GM18951 (cell line): ENCODE measurements at regions not wholly inside any gene's neighbourhood (a gene's known extent, or its start where the extent isn't known, plus 50 kb on each side); places are given as distances from the start of the nearest gene placed in this dataset.
"Not testable (repeated sequence)": the region's sequence is repeated elsewhere in the genome, so short reads cannot be mapped to it uniquely, and the experiment has no call there.

Source experiments
- POLR2A ChIP-seq: IDR thresholded peaks from 4 replicates; pipeline ENCODE4 v1.6.1; 2011; ENCODE audit warnings: mild to moderate bottlenecking; ENCODE audit not compliant: insufficient read length, insufficient read depth; ENCODE audit errors: extremely low read depth
- in situ Hi-C: fragments of 300-500 bp; cut with MboI; formaldehyde crosslinking; loops from one replicate; pipeline ENCODE4 v1.12.0; 2022; ENCODE audit warnings: low sequenced_read_pairs, mixed read lengths, inconsistent platforms; ENCODE audit not compliant: unreplicated experiment

DNA sequence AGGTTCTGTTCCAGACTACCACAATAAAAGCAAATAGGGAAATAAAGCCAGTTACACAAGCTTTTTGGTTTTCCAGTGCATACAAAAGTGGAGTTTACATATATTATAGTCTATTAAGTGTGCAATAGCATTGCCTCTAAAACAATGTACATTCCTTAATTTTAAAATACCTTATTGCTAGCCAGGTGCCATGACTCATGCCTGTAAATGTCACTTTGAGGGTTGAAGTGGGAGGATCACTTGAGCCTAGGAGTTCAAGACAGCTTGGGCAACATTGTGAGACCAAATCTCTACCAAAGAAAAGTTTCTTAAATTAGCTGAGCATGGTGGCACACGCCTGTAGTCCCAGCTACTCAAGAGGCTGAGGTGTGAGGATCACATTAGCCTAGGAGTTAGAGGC is 52.9 kb upstream of the IMP4 start:
- in situ Hi-C loops = no loop called here
- no peak for TF ChIP-seq POLR2A

DNA sequence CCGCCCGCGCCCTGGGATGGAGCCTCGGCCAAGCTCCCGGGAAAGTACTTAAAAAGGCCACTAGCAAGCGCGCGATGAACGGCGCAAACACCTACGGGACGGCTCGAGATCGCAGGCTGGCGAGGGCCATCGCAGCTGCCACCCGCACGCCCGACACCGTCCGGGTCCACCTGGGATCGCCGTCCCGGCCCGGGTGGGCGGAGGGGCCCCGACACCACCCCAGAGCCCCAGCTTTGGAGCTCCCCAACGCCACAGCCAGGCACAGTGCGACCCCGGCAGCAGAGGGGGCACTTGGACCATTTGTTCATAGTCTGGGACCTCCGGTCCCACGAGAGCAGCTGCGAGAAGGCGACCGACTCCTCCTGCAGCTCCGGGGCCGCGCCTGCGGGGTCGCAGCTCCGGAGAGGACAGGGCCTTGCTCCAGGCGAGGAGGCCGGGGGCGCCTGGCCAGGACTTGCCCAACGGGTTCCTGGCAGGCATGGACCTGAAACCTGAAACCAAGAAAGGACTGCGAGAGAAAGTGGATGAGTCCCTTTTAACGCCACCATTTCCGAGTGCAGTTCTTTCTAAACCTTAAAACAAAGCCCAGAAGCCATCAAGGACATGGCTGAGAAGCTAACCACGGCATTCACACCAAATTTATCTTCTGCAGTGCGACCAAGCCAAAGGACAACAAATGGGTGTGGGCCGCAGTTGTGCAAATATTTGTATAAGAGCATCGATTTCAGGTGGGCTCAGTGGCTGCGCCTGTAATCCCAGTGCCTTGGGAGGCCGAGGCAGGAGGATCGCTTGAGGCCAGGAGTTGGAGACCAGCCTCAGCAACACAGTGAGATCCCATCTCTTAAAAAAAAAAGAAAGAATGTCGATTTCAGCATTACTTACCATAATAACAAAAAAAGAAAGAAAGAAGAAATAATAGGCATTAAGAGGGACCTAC is 54.0 kb upstream of the IMP4 start:
- in situ Hi-C loops = no loop called here
- no peak for TF ChIP-seq POLR2A

DNA sequence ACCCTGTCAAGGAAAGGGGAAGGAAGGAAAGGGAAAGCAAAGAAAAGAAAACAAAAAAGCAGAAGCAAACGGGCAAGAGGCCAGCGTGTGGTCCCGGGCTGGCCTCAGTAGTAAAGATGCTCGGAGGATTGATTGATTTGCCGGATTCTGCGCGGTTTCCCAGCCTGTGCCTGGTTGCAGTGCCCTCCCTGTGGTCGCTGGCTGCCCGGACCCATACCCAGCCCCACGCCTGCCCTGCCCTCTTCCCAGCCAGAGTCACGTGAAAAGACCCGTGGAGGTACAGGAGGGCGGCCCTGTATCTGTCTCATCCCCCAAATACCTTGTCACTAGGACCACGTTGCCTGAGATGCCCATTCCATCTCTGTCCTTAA is 55.1 kb upstream of the IMP4 start:
- no peak for TF ChIP-seq POLR2A
- in situ Hi-C loops = no loop called here

DNA sequence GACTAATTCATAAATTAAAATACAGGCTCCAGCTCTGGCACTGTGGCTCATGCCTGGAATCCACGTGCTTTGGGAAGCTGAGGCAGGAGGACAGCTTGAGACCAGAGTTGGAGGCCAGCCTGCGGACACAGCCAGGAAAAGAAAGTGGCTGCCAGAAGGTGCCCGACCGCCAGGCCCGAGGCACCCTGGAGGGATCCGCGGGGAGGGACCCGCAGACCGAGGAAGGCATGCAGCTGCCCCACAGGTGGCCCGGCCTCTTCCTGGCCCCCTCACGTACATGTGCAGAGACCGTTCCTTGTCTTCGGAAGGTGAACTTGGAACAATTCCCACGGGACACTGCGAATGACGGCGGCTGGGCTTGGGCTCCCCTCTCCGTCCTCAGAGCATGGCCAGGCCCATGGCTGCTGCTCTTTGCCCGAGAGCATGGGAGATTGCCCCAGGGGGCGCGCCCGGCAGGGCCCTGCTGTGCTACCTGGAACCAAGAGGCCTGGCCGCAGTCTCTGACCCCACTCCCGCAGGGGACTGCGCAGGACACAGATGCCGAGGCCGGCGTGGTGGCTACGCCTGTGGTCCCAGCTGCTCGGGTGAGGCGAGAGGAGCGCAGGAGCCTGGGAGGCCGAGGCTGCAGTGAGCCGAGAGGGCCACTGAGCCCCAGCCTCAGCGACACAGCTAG is 55.6 kb upstream of the IMP4 start:
- no peak for TF ChIP-seq POLR2A
- in situ Hi-C loops = no loop called here

DNA sequence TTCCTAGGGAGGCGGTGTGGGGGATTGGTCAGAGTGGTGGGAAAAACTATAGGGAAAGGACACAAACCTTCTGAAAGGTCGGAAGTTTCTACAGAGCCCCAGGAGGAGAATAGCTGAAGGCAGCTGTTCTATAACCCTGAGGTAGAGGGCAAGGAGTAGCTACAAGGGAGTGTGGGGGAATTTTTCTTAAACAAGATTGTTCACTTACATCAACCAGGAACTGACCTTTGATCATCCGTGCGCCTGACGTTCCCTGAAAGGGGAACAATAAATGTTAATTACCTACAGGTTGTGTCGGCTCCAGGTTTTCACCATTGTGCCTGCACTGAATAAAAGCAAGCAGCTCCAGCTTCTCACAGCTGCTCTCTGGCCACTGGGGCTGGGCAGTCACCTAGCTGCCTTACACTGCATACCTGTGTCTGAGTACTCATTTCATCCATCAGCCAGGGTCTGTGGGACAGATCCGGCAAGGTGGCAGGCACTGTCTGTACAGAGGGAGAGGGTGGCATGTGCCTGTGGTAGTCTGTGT is 59.3 kb upstream of the IMP4 start:
- in situ Hi-C loops = not testable (repeated sequence)

DNA sequence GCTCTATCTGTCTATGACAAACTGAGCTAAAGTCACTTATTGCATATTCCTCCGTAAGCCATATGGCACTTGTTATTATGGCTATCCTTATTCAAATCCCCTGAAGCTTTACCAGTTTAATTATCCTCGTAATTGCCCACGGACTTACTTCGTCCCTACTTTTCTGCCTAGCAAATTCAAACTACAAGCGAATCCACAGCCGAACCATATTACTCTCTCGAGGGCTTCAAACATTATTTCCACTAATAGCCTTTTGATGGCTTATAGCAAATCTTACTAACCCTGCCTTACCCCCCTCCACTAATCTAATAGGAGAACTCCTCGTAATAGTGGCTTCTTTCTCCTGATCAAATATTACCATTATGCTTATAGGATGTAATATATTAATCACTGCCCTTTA is 63.1 kb upstream of the IMP4 start:
- in situ Hi-C loops = loop anchor here (5.0 kb wide), 1 partner anchor 1093 kb away; no protein-coding TSS in a partner anchor

DNA sequence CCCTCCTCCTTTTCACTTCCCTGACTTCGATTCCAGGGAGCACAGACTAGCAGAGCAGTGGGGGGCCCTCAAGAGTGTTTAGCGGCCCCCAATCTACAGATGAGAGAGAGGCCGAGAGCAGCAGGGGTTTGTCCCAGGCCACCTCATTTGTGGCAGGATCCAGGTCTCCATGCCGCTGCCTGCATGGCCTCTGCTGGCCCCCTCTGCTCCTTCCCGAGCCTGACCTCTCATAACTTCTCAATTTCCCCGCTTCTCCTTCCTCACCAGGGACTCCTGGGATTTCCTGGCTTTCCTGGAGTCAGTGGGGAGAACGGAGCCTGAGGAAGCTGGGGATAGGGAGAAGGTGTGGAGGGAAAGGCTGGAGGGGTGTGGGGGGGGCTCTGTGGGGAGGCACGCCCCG is 70.1 kb upstream of the TUBA3E start:
- in situ Hi-C loops = not testable (repeated sequence)

DNA sequence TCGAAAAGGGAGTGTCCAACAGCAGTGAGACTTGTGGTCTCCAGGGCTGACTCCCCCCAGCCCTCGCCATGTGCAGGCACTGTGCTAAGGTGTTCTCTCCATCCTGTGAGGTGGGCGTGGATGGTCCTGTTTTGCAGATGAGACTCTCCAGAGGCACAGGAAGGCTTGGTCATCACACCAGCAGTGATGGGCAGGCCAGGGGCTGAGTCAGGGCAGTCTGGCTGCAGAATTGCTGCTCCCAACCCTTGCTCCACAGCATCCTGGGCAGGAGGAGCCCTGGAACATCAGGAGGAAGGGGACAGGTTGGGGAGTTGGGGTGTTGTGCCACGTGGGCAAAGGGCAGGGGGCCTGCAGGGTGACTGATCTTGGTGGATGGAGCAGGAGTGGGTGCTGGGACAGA is 69.3 kb upstream of the TUBA3E start:
- in situ Hi-C loops = not testable (repeated sequence)

DNA sequence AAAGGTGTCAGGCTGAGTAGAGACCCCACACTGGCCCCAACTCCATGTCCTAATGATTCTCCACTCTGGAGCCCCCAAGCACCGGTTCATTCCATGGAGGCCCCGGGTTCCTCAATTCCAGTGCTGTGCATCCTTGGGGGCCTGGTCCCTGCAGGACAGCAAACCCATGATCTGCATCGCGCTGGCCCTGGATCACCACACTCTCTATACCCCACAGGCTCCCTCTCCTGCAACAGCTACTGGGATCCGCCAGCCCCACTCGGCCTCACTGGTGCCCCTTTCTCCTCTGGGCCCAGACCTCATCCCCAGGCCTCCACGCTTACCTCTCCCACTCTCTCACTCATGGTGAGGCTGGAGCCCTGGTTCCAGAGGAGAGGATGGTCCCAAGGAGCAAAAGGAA is 68.6 kb upstream of the TUBA3E start:
- in situ Hi-C loops = not testable (repeated sequence)

DNA sequence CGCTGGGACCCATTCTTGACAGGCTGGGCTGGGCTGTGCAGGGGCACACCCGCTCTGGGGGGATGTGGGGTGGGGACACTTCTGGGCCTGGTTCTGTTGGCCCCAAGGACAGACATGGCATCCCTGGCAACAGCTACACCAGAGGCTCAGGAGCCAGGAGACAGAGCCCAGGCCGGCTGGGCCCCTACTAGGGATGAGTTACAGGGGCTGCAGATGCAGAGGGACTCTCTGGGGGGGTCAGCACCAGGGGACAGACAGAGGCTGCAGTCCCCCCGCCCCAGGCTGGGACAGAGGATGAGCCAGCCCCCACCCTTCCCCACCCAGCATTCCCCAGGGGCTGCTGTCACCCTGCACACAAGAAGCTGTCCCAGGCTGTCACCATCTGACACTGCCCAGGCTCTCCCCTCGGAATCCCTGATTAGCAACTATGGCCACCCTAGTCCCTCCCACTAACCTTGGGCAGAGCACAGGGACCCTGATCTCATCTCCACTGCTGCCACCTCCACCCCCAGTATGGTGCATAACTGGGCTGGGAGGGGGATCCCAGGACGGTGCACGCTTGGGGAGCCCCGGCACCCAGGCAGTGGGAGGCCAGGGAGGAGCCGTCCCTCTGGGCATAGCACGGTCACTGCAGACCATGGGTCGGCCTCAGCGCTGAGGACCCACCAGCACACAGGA is 67.5 kb upstream of the TUBA3E start:
- in situ Hi-C loops = not testable (repeated sequence)

DNA sequence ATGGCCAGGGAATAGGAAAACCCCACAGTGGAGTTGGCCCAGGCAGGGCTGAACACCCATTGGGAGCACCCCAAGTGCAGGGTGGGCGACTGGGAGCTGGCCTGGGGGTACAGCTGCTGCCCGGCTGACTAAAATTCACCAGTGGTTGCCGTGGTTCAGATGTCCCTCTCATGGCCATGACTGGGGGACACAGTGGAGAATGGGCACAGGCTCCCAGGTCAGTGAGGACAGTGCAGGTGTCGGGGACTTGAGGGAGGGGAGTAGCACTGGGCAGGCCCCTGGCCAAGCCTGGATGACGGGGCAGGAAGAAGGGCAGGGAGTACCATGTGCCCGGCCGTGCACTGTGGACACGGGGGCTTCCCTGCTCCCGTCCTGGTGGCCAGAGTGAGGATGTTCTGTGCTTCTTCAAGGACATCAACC is 66.7 kb upstream of the TUBA3E start:
- in situ Hi-C loops = not testable (repeated sequence)

DNA sequence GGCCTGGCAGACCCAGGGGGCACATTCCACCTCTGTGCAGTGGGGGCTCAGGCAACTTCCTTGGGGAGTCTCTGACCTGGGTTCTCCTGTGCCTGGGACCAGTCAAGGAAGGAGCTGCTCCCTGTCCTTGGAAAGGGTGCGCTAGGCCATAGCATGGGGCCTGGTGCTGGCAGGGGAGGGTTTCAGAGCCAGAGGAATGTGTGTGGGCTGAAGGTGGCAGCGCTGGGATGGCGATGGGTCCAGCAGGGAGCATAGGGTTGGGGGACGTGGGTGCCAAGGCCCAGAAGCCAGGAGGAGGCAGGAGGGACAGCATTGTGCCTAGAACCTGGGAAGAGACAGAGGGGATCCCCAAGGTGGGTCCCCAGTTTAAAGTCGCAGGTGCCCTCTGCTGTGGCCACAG is 66.3 kb upstream of the TUBA3E start:
- in situ Hi-C loops = no loop called here
- no peak for TF ChIP-seq POLR2A

DNA sequence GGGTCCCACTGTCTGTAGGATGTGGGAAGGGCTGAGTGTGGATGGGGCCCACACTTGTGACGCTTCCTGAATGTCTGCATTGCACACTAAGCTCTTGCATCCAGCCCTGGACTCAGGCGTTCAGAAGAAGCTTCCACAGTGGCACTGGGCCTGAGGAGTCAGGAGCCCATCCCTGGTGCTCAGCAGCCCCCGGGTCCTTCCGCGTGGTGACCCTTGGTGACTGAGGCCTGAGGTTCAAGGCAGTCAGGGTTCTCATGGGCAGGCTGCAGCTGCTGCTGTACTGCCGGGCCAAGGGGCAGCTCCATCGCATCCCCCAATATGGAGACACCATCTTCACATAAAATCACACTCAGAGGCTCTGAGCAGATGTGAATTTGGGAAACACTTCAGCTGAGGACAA is 65.8 kb upstream of the TUBA3E start:
- no peak for TF ChIP-seq POLR2A
- in situ Hi-C loops = no loop called here

DNA sequence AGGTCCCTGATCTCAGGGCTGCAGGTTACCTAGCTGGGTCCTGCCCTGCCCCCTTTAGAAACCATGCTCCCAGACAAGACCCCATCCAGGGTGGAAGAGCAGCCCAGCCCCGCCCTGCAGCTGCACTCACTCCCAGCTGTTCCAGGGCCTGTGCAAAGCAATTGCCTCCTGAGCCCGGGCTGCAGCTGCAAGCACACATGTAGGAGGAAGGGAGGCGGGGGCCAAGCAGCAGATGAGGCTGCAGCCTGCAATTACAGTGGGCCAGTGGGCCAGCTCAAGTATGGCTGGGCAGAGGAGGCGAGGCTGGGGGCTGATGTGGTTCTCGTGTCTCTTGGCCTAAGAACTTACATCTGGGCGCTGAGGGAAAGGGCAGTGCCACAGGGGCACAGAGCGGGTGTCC is 65.4 kb upstream of the TUBA3E start:
- TF ChIP-seq POLR2A = no peak
- in situ Hi-C loops = no loop called here
